ENCODE measurements at regions not wholly inside any gene's neighbourhood (a gene's known extent, or its start where the extent isn't known, plus 50 kb on each side); places are given as distances from the start of the nearest gene placed in this dataset.

GRCh38 chr11:109267293-109268095 is 154.5 kb upstream of the C11orf87 start:
- no peaks in the 10 kb centered on the region for H3K79me2 ChIP-seq (ENCODE audit: insufficient read depth, low read length)
- H3K4me3 ChIP-seq (ENCODE audit: low read length, poor library complexity, severe bottlenecking) = no peak overlapping the region
- 0 out of 2 replicates have a peak, but pooled peaks cover 3% of the 10 kb centered on the region for H3K9me2 ChIP-seq (replicated peaks; ENCODE audit: low read depth, low read length)
- H4K20me1 ChIP-seq (ENCODE audit: insufficient read depth, low read length, poor library complexity, severe bottlenecking) = no peaks in the 10 kb centered on the region
- no peaks in the 10 kb centered on the region for H3F3A ChIP-seq (ENCODE audit: low read depth)
- H2AFZ ChIP-seq (ENCODE audit: low read length) = no peak overlapping the region
- no peaks in the 10 kb centered on the region for H3K4me1 ChIP-seq (ENCODE audit: insufficient read depth, low read length, poor library complexity, severe bottlenecking)
- no peak overlapping the region for H3K9ac ChIP-seq (ENCODE audit: low read depth, low read length, poor library complexity, severe bottlenecking)
- no peak for TF ChIP-seq EZH2phosphoT487 (IDR thresholded peaks at IDR 0.05; ENCODE audit: borderline replicate concordance)
- no peak for TF ChIP-seq CTCF (conservative IDR thresholded peaks at IDR 0.05; ENCODE audit: low read length)
- no peaks in the 10 kb centered on the region for H3K27me3 ChIP-seq (ENCODE audit: insufficient read depth, low read length, poor library complexity, severe bottlenecking)
- H3K4me2 ChIP-seq (ENCODE audit: low read depth, low read length, poor library complexity, severe bottlenecking) = no peak overlapping the region
- no peaks in the 10 kb centered on the region for H3K36me3 ChIP-seq (ENCODE audit: insufficient read depth, low read length)
- peaks cover 4% of the 10 kb centered on the region; the same call in 1 of the 2 replicates for H3K9me3 ChIP-seq (ENCODE audit: insufficient read depth, low read depth, low read length)

DNA sequence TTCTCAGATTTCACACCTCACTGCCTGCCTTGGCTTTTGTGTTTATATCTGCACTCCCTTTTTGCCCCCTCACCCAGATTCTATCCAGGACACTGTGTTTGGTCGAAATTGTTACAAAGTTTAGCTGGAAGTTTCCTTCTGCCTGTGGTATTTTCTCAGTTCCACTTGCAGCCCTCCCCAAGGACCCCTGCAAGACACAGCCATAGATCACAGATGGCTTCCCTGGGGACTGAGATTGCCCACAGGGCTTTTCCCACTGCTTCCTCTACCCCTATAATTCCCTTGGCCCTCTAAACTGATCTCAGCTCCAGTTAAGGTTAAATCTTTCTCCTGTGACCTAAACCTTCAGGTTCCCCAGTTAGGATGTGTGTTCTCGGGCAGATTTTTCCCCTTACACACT is 146.1 kb upstream of the C11orf87 start:
- Histone ChIP-seq H4K20me1 (ENCODE audit: insufficient read depth, low read length, poor library complexity, severe bottlenecking) (no peaks in the 10 kb centered on the region), H3K4me1 (ENCODE audit: insufficient read depth, low read length, poor library complexity, severe bottlenecking) (no peaks in the 10 kb centered on the region), H3K4me2 (ENCODE audit: low read depth, low read length, poor library complexity, severe bottlenecking) (no peak overlapping the region), H3K9me2 (replicated peaks; ENCODE audit: low read depth, low read length) (no peaks in the 10 kb centered on the region), H2AFZ (ENCODE audit: low read length) (no peak overlapping the region), H3K4me3 (ENCODE audit: low read length, poor library complexity, severe bottlenecking) (no peak overlapping the region), H3K79me2 (ENCODE audit: insufficient read depth, low read length) (no peaks in the 10 kb centered on the region), H3K9me3 (ENCODE audit: insufficient read depth, low read depth, low read length) (no peaks in the 10 kb centered on the region), H3K9ac (ENCODE audit: low read depth, low read length, poor library complexity, severe bottlenecking) (no peak overlapping the region), H3K36me3 (ENCODE audit: insufficient read depth, low read length) (no peaks in the 10 kb centered on the region), H3K27me3 (ENCODE audit: insufficient read depth, low read length, poor library complexity, severe bottlenecking) (no peaks in the 10 kb centered on the region), H3F3A (ENCODE audit: low read depth) (no peaks in the 10 kb centered on the region)
- no peak for TF ChIP-seq CTCF (conservative IDR thresholded peaks at IDR 0.05; ENCODE audit: low read length)
- TF ChIP-seq EZH2phosphoT487 (IDR thresholded peaks at IDR 0.05; ENCODE audit: borderline replicate concordance) = no peak

- no peaks in the 10 kb centered on the region for H3K4me1 ChIP-seq (ENCODE audit: insufficient read depth, low read length, poor library complexity, severe bottlenecking)
- no peak overlapping the region for H3K9ac ChIP-seq (ENCODE audit: low read depth, low read length, poor library complexity, severe bottlenecking)
- H3K36me3 ChIP-seq (ENCODE audit: insufficient read depth, low read length) = no peaks in the 10 kb centered on the region
- H3F3A ChIP-seq (ENCODE audit: low read depth) = no peaks in the 10 kb centered on the region
- no peak overlapping the region for H3K4me3 ChIP-seq (ENCODE audit: low read length, poor library complexity, severe bottlenecking)
- no peaks in the 10 kb centered on the region for H3K79me2 ChIP-seq (ENCODE audit: insufficient read depth, low read length)
- no peaks in the 10 kb centered on the region for H4K20me1 ChIP-seq (ENCODE audit: insufficient read depth, low read length, poor library complexity, severe bottlenecking)
- H2AFZ ChIP-seq (ENCODE audit: low read length) = no peak overlapping the region
- peaks cover 4% of the 10 kb centered on the region for H3K27me3 ChIP-seq (ENCODE audit: insufficient read depth, low read length, poor library complexity, severe bottlenecking)
- H3K4me2 ChIP-seq (ENCODE audit: low read depth, low read length, poor library complexity, severe bottlenecking) = no peak overlapping the region
- H3K9me2 ChIP-seq (replicated peaks; ENCODE audit: low read depth, low read length) = no peaks in the 10 kb centered on the region; the same call in 1 of the 2 replicates
- no peak for TF ChIP-seq EZH2phosphoT487 (IDR thresholded peaks at IDR 0.05; ENCODE audit: borderline replicate concordance)
- no peak for TF ChIP-seq CTCF (conservative IDR thresholded peaks at IDR 0.05; ENCODE audit: low read length)
- no peaks in the 10 kb centered on the region for H3K9me3 ChIP-seq (ENCODE audit: insufficient read depth, low read depth, low read length)
Observed at GRCh38 chr11:109285465-109285864, 136.5 kb upstream of the C11orf87 start.
